RKO (cell line): ENCODE measurements at regions not wholly inside any gene's neighbourhood (a gene's known extent, or its start where the extent isn't known, plus 50 kb on each side); places are given as distances from the start of the nearest gene placed in this dataset.
A peak's percentile ranks its signal among the peaks of the same experiment; 100 is the strongest.

Experiments
- DNase-seq: peaks from one replicate; pipeline ENCODE4 v3.0.0-alpha.2; 2016; ENCODE audit warnings: low spot score

- peak; percentile 85 for DNase-seq
Measured at GRCh38 chr4:12852338-12853307, 631.5 kb downstream of the RAB28 start.

GRCh38 chr4:12846368-12846767 is 637.8 kb downstream of the RAB28 start:
- DNase-seq, result no peak

- DNase-seq, result no peak
Measured at GRCh38 chr4:12844141-12844540, 640.0 kb downstream of the RAB28 start.

GRCh38 chr4:12827966-12828365 is 656.2 kb downstream of the RAB28 start:
- DNase-seq, result no peak

- no peak for DNase-seq
Measured at GRCh38 chr4:12791536-12791935, 692.6 kb downstream of the RAB28 start.

GRCh38 chr4:12787261-12787660 is 696.9 kb downstream of the RAB28 start:
- no peak for DNase-seq

GRCh38 chr4:12778706-12779105 is 705.4 kb downstream of the RAB28 start:
- DNase-seq, result no peak

- DNase-seq, result no peak
Measured at GRCh38 chr4:12778191-12778590, 705.9 kb downstream of the RAB28 start.

GRCh38 chr4:12770351-12770750 is 713.8 kb downstream of the RAB28 start:
- no peak for DNase-seq

- no peak for DNase-seq
Measured at GRCh38 chr4:12761694-12762093, 722.4 kb downstream of the RAB28 start.

- no peak for DNase-seq
Measured at GRCh38 chr4:12747154-12747553, 737.0 kb downstream of the RAB28 start.

- DNase-seq, result no peak
Measured at GRCh38 chr4:12746221-12746620, 737.9 kb downstream of the RAB28 start.

GRCh38 chr4:12734586-12734985 is 749.6 kb downstream of the RAB28 start:
- DNase-seq, result no peak

- peak; percentile 41 for DNase-seq
Measured at GRCh38 chr4:12729384-12729783, 754.8 kb downstream of the RAB28 start.

- peak; percentile 16 for DNase-seq
Measured at GRCh38 chr4:12724510-12724909, 759.6 kb downstream of the RAB28 start.

- no peak for DNase-seq
Measured at GRCh38 chr4:12723849-12724447, 760.2 kb downstream of the RAB28 start.

GRCh38 chr4:12716896-12717295 is 767.2 kb downstream of the RAB28 start:
- no peak for DNase-seq

- no peak for DNase-seq
Measured at GRCh38 chr4:12712648-12713339, 771.3 kb downstream of the RAB28 start.

GRCh38 chr4:12707381-12708175 is 776.6 kb downstream of the RAB28 start:
- DNase-seq, result no peak

- no peak for DNase-seq
Measured at GRCh38 chr4:12703036-12703435, 781.1 kb downstream of the RAB28 start.

- DNase-seq, result no peak
Measured at GRCh38 chr4:12701384-12701783, 782.8 kb downstream of the RAB28 start.

GRCh38 chr4:12697970-12698369 is 786.2 kb downstream of the RAB28 start:
- DNase-seq, result no peak
